Esophagus muscularis mucosa (tissue), 4 donors: ENCODE measurements at regions not wholly inside any gene's neighbourhood (a gene's known extent, or its start where the extent isn't known, plus 50 kb on each side); places are given as distances from the start of the nearest gene placed in this dataset.

Experiments
- CTCF ChIP-seq, 3 experiments: fragments of 200-600 bp in 2 of 3; fragments of 450-650 bp in 1 of 3; sonication (generic) in 2 of 3; IDR thresholded peaks; one replicate each; pipeline ENCODE4 v1.5.1; 2017 to 2019; ENCODE audit warnings: antibody characterized with exemption in 3 of 3, mild to moderate bottlenecking in 2 of 3, moderate library complexity in 1 of 3
- EP300 ChIP-seq: sonication (generic); formaldehyde crosslinking; IDR thresholded peaks from one replicate; pipeline ENCODE4 v1.6.1; 2017; ENCODE audit warnings: antibody characterized with exemption
- POLR2AphosphoS5 ChIP-seq, 2 donors: sonication (generic); formaldehyde crosslinking; IDR thresholded peaks; one replicate each; pipeline ENCODE4 v1.6.1; 2017; ENCODE audit warnings: antibody characterized with exemption in 2 of 2

DNA sequence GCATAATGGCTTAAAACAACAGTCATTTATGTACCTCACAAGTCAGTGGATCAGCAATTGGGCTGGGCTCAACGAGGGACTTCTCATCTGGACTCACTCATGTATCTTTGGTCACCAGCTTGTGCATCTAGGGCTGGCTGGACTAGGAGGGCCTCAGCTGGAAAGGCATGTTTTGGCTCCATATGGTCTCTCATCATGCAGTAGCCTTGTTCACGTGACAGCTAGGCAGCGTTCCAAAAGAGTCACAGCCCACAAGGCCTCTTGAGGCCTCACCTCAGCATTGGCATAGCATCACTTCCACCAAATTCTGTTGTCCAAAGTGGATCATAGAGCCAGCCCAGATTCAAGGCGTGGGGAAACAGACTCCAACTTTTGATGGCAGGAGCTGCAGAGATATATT lies 110.1 kb downstream of the MAFB start:
- TF ChIP-seq CTCF (IDR thresholded peaks at IDR 0.05) (no peak), POLR2AphosphoS5 (IDR thresholded peaks at IDR 0.05) (no peak), EP300 (no peak)
